ENCODE measurements at regions not wholly inside any gene's neighbourhood (a gene's known extent, or its start where the extent isn't known, plus 50 kb on each side); places are given as distances from the start of the nearest gene placed in this dataset.

- H3K9ac ChIP-seq (replicated peaks in 1 of 4; ENCODE audit: extremely low read depth in 1 of 4, low read depth in 3 of 4, low read length in 3 of 4) = no peak overlapping the region
- no peak overlapping the region for H4K91ac ChIP-seq (replicated peaks; ENCODE audit: insufficient read length, low read length)
- no peak overlapping the region for H3K18ac ChIP-seq (ENCODE audit: extremely low read depth, low read length)
- H3K56ac ChIP-seq (replicated peaks; ENCODE audit: insufficient read length, low read depth, low read length) = no peak overlapping the region
- FAIRE-seq = no peak
- 95% methylated on average over 1 of the region's 1 CpG; no CpG with 5 or more reads in 1 of the 2 experiments for WGBS, 2 experiments (ENCODE audit: extremely low coverage in 1 of 2, insufficient coverage in 1 of 2, insufficient read length in 1 of 2, insufficient replicate concordance in 2 of 2, low coverage in 1 of 2, low lambda C conversion rate in 2 of 2, missing lambda C conversion rate in 1 of 2)
- no peak overlapping the region for H2BK120ac ChIP-seq (replicated peaks; ENCODE audit: low read depth, low read length)
- ChIA-PET CTCF (ENCODE audit: partially characterized antibody) (no interaction called here), POLR2A (ENCODE audit: partially characterized antibody) (no interaction called here)
- H2AK5ac ChIP-seq (ENCODE audit: low read depth, low read length) = no peak overlapping the region
- H2BK12ac ChIP-seq (ENCODE audit: low read depth, low read length) = no peak overlapping the region
- H3K23me2 ChIP-seq (ENCODE audit: low read depth, low read length) = no peaks in the 10 kb centered on the region
- H3K36me3 ChIP-seq (ENCODE audit: control insufficient read depth in 2 of 4, insufficient read depth in 4 of 4, low read length in 3 of 4) = no peaks in the 10 kb centered on the region
- no peaks in the 10 kb centered on the region for H3K79me1 ChIP-seq (ENCODE audit: low read depth, low read length)
- H2AFZ ChIP-seq (ENCODE audit: low read length) = no peak overlapping the region
- no peaks in the 10 kb centered on the region for H3K4me1 ChIP-seq (replicated peaks in 1 of 4; ENCODE audit: control insufficient read depth in 3 of 4, insufficient read depth in 4 of 4, low read length in 3 of 4)
- H3K27me3 ChIP-seq (replicated peaks in 1 of 4; ENCODE audit: control insufficient read depth in 3 of 4, extremely low read depth in 1 of 4, insufficient read depth in 3 of 4, low read length in 3 of 4) = no peaks in the 10 kb centered on the region
- H4K20me1 ChIP-seq (replicated peaks in 1 of 2; ENCODE audit: control insufficient read depth in 1 of 2, insufficient read depth in 2 of 2, low read length in 2 of 2) = no peaks in the 10 kb centered on the region
- TF ChIP-seq GABPA (IDR thresholded peaks at IDR 0.05; ENCODE audit: borderline replicate concordance, insufficient read depth, low read length) = no peak
- TF ChIP-seq USF2 (IDR thresholded peaks at IDR 0.05; ENCODE audit: low read length) = no peak
- TF ChIP-seq SP1 (IDR thresholded peaks at IDR 0.05; ENCODE audit: low read depth, low read length) = no peak
- TF ChIP-seq TEAD4 (IDR thresholded peaks at IDR 0.05; ENCODE audit: low read depth, low read length) = no peak
- TF ChIP-seq, protein P1, sequence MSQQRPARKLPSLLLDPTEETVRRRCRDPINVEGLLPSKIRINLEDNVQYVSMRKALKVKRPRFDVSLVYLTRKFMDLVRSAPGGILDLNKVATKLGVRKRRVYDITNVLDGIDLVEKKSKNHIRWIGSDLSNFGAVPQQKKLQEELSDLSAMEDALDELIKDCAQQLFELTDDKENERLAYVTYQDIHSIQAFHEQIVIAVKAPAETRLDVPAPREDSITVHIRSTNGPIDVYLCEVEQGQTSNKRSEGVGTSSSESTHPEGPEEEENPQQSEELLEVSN (IDR thresholded peaks at IDR 0.05) = no peak
- no peak for TF ChIP-seq CEBPB (IDR thresholded peaks at IDR 0.05; ENCODE audit: low read depth, low read length)
- TF ChIP-seq NANOG (IDR thresholded peaks at IDR 0.05; ENCODE audit: insufficient read depth, low read depth, low read length, poor library complexity, severe bottlenecking) = no peak
- no peak for TF ChIP-seq RNF2 (IDR thresholded peaks at IDR 0.05; ENCODE audit: borderline replicate concordance, low read depth, low read length, missing control alignments, poor library complexity, severe bottlenecking)
- TF ChIP-seq CTBP2 (IDR thresholded peaks at IDR 0.05; ENCODE audit: borderline replicate concordance, insufficient read depth, insufficient read length, low read length) = no peak
- TF ChIP-seq TAF7 (optimal IDR thresholded peaks at IDR 0.05; ENCODE audit: borderline replicate concordance, low read depth, low read length) = no peak
- TF ChIP-seq POLR2A (IDR thresholded peaks at IDR 0.05; ENCODE audit: control extremely low read depth in 1 of 2, low read depth in 2 of 2, low read length in 2 of 2) = no peak
- TF ChIP-seq POU5F1 (IDR thresholded peaks at IDR 0.05; ENCODE audit: low read depth, low read length) = no peak
- TF ChIP-seq NRF1 (IDR thresholded peaks at IDR 0.05; ENCODE audit: low read depth, low read length) = no peak
- TF ChIP-seq MAFK (IDR thresholded peaks at IDR 0.05; ENCODE audit: low read depth, low read length) = no peak
- H2BK20ac ChIP-seq (ENCODE audit: low read length) = no peak overlapping the region
- no peaks in the 10 kb centered on the region for H3K79me2 ChIP-seq (ENCODE audit: control insufficient read depth in 1 of 2, insufficient read depth in 2 of 2, low read length in 2 of 2)
- no peak overlapping the region for H3K4ac ChIP-seq (replicated peaks; ENCODE audit: insufficient read length, low read depth, low read length)
- H3K14ac ChIP-seq (ENCODE audit: insufficient read length) = no peak overlapping the region
- H3K23ac ChIP-seq (ENCODE audit: insufficient read length) = no peak overlapping the region
- no peak overlapping the region for H4K5ac ChIP-seq (ENCODE audit: insufficient read length, low read depth, low read length)
- H3K27ac ChIP-seq (ENCODE audit: low read depth, low read length) = no peak overlapping the region
- no peak overlapping the region for H3K4me2 ChIP-seq (ENCODE audit: insufficient read depth in 1 of 2, low read depth in 2 of 2, low read length in 2 of 2)
- no peak overlapping the region for H2BK5ac ChIP-seq (ENCODE audit: low read depth, low read length)
- no peak for DNase-seq (ENCODE audit: low read depth in 1 of 2, low spot score in 2 of 2)
- no peak overlapping the region for H3K4me3 ChIP-seq (ENCODE audit: extremely low read depth in 1 of 4, insufficient read depth in 2 of 4, low read depth in 3 of 4, low read length in 4 of 4)
- no peak overlapping the region for H4K8ac ChIP-seq (ENCODE audit: extremely low read depth, insufficient read depth, low read length)
- H2BK15ac ChIP-seq (ENCODE audit: low read length) = no peak overlapping the region
- no peaks in the 10 kb centered on the region for H3K9me3 ChIP-seq (ENCODE audit: insufficient read depth in 2 of 2, low read depth in 1 of 2, low read length in 1 of 2)
These were observed 611.1 kb downstream of the HTR1A start for GRCh38 chr5:63351164-63351563.

Data from H1 (cell line).